Type B pancreatic cell (in vitro differentiated cells): ENCODE measurements at regions not wholly inside any gene's neighbourhood (a gene's known extent, or its start where the extent isn't known, plus 50 kb on each side); places are given as distances from the start of the nearest gene placed in this dataset.

Source experiments
- DNase-seq: peaks from one replicate; pipeline ENCODE4 v3.0.0; 2021; ENCODE audit warnings: mixed read lengths; ENCODE audit not compliant: unreplicated experiment; ENCODE audit errors: extremely low spot score
- H3K27ac Mint-ChIP-seq: 2 replicates; pipeline ENCODE4 v1.8.0; 2021; ENCODE audit warnings: mild to moderate bottlenecking, mixed read lengths
- H3K27me3 Mint-ChIP-seq: 2 replicates; pipeline ENCODE4 v1.8.0; 2021; ENCODE audit warnings: mixed read lengths
- H3K36me3 Mint-ChIP-seq: 2 replicates; pipeline ENCODE4 v1.8.0; 2021; ENCODE audit warnings: mixed read lengths
- H3K4me1 Mint-ChIP-seq: one replicate; pipeline ENCODE4 v1.8.0; 2021; ENCODE audit warnings: mixed read lengths; ENCODE audit not compliant: unreplicated experiment
- H3K4me3 Mint-ChIP-seq: 2 replicates; pipeline ENCODE4 v1.8.0; 2021; ENCODE audit warnings: mild to moderate bottlenecking, mixed read lengths
- H3K9me3 Mint-ChIP-seq: 2 replicates; pipeline ENCODE4 v1.8.0; 2021; ENCODE audit warnings: mixed read lengths
- CTCF ChIP-seq: fragments of 200-600 bp; sonication (generic); conservative IDR thresholded peaks from 2 replicates; pipeline ENCODE4 v1.5.0; 2021; ENCODE audit warnings: antibody characterized with exemption, mild to moderate bottlenecking

DNA sequence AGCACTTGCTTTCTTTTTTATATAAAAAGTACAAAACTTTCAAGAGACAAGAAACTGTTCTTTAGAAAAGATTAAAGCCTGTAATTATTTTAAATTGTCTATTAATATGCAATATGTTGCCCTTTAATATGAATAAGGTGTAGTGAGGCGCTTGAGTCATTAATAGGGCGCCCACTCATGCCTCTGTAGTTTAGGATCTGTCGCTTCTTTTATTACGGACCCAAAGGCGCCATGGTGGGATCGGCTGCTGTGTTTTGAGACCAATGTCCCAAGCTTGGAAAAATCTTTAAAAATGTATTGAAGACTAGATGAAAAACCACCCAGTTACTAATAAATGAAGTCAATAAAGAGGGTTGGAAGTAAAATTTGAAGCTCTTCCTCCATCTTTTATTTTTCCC is 259.5 kb upstream of the MEIS2 start:
- Mint-ChIP-seq H3K27me3 (no peaks in the 10 kb centered on the region), H3K36me3 (no peaks in the 10 kb centered on the region), H3K27ac (no peak overlapping the region), H3K9me3 (no peaks in the 10 kb centered on the region), H3K4me1 (no peaks in the 10 kb centered on the region), H3K4me3 (no peak overlapping the region)
- no peak for TF ChIP-seq CTCF
- DNase-seq = no peak

- no peaks in the 10 kb centered on the region for H3K4me1 Mint-ChIP-seq
- no peaks in the 10 kb centered on the region for H3K27me3 Mint-ChIP-seq
- H3K9me3 Mint-ChIP-seq = no peaks in the 10 kb centered on the region
- no peak overlapping the region for H3K27ac Mint-ChIP-seq
- DNase-seq = no peak
- no peak for TF ChIP-seq CTCF
- no peaks in the 10 kb centered on the region for H3K36me3 Mint-ChIP-seq
- H3K4me3 Mint-ChIP-seq = no peak overlapping the region
Measured at GRCh38 chr15:37360724-37361123, 260.4 kb upstream of the MEIS2 start.

DNA sequence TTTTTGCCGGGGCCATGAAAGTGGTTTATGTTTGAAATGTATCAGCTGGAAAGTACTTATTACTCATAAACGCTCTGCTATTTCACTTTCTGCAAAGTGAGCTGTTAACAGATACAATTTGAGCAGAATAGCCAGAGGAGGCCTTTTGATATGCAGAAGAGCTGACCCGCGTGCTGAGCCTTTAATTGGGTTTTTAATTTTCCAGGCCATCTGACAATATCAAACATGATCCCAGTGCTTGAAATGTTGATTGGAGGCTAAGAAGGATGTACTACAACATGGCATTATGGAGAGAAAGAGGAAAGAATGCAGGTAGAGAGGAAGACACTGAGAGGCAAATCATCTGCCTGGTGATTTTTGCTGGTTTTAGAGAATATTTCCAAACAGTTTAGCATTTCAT is 261.3 kb upstream of the MEIS2 start:
- H3K27me3 Mint-ChIP-seq = no peaks in the 10 kb centered on the region
- H3K9me3 Mint-ChIP-seq = no peaks in the 10 kb centered on the region
- no peaks in the 10 kb centered on the region for H3K4me1 Mint-ChIP-seq
- H3K27ac Mint-ChIP-seq = no peak overlapping the region
- DNase-seq = no peak
- TF ChIP-seq CTCF = no peak
- no peak overlapping the region for H3K4me3 Mint-ChIP-seq
- H3K36me3 Mint-ChIP-seq = no peaks in the 10 kb centered on the region

DNA sequence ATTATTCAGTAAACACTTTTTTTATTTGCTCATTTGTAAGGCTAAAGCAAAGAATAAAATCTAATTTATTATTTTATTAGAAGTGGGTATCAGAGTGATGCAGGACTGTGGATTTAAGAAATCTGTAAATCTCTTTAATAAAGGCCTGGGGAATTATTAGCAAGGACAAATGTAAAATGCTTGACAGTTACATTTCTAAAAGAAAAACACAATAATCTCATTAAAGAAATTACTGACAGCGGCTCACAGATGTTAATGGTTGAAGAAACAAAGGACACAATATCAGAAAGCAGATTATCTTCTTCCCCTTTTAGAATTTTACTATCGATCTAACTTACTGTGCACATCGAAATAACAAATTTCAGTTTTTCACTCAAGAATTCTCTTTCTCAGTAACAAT is 262.1 kb upstream of the MEIS2 start:
- no peak overlapping the region for H3K27ac Mint-ChIP-seq
- TF ChIP-seq CTCF = no peak
- H3K4me3 Mint-ChIP-seq = no peak overlapping the region
- H3K27me3 Mint-ChIP-seq = no peaks in the 10 kb centered on the region
- DNase-seq = no peak
- no peaks in the 10 kb centered on the region for H3K36me3 Mint-ChIP-seq
- no peaks in the 10 kb centered on the region for H3K4me1 Mint-ChIP-seq
- H3K9me3 Mint-ChIP-seq = no peaks in the 10 kb centered on the region

DNA sequence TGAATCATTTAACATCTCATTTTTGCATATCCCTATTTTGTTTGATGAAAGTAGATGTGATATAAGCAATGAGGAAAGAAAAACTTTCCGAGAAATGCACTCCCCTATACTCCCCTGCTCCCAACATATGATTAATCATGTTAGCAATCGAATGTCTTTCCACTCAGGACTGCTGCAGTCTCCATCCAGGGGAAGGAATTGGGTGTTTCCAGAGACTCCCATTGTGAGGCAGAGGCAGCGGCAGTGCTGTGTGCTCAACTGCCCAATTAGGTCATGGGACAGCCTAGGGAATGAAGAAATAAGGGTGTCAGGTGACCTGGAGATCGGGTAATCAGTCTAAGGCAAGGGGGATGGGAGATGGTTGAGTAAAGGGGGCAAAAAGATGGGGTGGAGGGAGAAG is 268.6 kb upstream of the MEIS2 start:
- Mint-ChIP-seq H3K9me3 (no peaks in the 10 kb centered on the region), H3K4me3 (no peak overlapping the region), H3K27ac (no peak overlapping the region), H3K27me3 (peaks cover 4% of the 10 kb centered on the region), H3K36me3 (no peaks in the 10 kb centered on the region), H3K4me1 (no peaks in the 10 kb centered on the region)
- DNase-seq = no peak
- no peak for TF ChIP-seq CTCF

GRCh38 chr15:37370941-37371340 is 270.6 kb upstream of the MEIS2 start:
- peaks cover 4% of the 10 kb centered on the region for H3K27me3 Mint-ChIP-seq
- H3K4me3 Mint-ChIP-seq = no peak overlapping the region
- no peaks in the 10 kb centered on the region for H3K9me3 Mint-ChIP-seq
- TF ChIP-seq CTCF = no peak
- no peak overlapping the region for H3K27ac Mint-ChIP-seq
- no peaks in the 10 kb centered on the region for H3K4me1 Mint-ChIP-seq
- DNase-seq = no peak
- no peaks in the 10 kb centered on the region for H3K36me3 Mint-ChIP-seq
